Activated effector memory CD4-positive, alpha-beta T cell treated with anti-CD3 and anti-CD28 coated beads, Interleukin-2, amount 50 U/mL, for 16 hours (primary cell): ENCODE measurements at regions not wholly inside any gene's neighbourhood (a gene's known extent, or its start where the extent isn't known, plus 50 kb on each side); places are given as distances from the start of the nearest gene placed in this dataset.
"Not testable (repeated sequence)": the region's sequence is repeated elsewhere in the genome, so short reads cannot be mapped to it uniquely, and the experiment has no call there.

Experiments used
- DNase-seq: peaks from one replicate; pipeline ENCODE4 v3.0.0-alpha.2; 2020

DNA sequence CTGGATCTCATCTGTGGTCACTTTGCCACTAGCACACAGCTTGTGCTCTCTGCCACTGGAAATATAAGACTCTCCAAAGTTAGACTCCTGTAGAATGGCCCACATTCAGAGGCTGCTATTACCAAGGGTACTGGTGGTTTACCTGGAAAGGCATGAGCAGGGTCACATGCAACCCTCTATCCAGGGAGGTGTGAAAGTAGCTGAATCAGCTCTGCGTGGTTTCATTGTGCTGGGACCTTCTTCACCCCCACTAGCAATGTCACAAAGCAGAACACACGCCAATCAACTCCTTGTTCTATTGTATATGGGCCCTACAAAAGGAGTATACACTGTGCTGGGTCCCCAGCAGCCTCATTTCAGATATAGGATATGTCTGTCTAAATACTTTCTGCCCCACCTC, 353.6 kb upstream of the AUTS2 start:
- DNase-seq: no peak

DNA sequence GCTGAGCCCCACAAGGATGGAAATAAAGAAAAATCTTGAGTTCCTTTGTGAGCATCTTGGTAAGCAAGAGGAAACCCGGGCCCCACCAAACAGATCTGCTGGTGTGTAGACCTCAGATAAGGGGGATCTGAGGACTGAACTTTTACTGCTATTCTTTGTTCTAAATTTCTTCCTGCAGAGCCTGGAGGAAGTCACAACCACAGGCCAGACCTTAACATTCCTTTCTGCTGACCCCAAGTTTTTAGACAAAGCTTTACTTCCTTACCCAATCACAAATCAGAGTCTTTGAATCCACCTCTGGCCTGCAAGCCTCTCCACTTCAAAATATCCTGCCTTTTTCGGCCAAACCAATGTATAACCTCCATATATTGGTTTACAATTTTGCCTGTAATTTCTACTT, 352.6 kb upstream of the AUTS2 start:
- DNase-seq: no peak

DNA sequence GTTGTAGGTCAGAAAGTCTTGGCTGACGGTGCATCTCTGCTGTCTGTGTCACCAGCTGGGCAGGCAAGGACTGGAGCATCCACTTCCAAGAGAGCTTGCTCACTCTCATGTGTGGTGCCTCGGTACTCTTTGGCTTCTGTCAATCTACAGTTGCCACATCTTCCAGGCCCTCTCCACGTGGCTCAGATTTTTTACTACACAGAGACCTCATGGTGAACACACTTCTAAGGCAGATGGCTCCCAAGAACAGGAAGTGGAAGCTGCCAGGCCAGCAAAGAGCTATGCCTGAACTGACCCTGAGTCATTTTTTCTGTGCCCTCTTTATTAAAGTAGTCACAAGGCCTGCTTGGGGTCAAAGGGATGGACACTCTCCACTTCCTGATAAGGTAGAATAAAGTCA, 351.5 kb upstream of the AUTS2 start:
- no peak for DNase-seq

DNA sequence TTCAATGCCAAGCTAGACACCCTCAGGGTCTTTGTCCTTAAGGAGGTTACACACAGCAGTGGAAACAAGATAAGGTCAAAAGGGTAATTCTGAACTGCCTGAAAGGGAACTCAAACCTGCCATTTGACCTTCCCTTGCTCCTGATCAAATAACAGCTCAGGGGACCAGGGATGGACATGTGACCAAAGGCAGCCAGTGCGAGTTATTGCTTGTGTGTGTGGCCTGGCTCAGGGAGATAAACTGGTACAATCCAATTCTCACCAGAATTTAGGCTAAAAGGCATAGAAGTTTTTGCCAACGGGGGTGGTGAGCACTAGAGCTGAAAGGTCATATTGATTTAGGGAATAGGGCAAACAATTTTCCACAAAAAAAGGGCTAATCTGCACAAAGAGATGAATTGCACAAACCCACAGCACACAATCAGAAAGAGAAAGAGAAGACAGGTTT, 349.9 kb upstream of the AUTS2 start:
- not testable (repeated sequence) for DNase-seq

DNA sequence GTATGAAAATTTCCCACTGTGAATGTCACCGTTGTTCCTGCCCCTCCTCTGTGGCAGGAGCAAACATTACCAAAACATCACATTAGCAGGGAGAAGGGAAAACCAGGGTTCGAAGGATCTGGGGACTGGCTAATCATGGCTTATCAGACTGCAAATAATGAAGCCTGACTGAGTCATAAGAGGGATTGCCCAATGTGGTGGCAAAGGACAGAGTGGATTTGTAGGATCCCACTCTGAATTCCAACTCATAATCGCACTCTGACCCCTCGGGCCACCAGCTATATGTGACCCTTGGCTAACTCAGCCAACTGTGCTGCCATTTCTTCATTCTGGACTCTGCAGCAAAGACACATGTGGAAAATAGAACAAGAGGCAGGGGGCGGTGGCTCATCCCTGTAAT, 347.3 kb upstream of the AUTS2 start:
- DNase-seq: no peak

DNA sequence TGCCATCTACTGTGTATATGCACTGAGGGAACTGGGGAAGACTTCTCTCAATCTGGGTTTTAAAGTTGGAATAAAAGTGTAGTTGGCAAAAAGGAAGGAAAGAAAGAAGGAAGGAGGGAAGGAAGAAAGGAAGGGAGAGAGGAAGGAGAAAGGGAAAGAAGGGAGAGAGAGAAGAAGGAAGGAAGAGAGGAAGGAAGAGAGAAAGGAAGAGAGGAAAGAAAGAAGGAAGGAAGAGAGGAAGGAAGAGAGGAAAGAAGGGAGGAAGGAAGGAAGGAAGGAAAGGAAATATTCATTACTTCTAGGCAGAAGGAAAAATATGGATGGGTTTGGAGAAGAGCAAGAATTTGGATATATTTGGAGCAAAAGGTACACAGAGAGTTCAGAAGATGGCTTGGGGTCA, 343.6 kb upstream of the AUTS2 start:
- DNase-seq: no peak

DNA sequence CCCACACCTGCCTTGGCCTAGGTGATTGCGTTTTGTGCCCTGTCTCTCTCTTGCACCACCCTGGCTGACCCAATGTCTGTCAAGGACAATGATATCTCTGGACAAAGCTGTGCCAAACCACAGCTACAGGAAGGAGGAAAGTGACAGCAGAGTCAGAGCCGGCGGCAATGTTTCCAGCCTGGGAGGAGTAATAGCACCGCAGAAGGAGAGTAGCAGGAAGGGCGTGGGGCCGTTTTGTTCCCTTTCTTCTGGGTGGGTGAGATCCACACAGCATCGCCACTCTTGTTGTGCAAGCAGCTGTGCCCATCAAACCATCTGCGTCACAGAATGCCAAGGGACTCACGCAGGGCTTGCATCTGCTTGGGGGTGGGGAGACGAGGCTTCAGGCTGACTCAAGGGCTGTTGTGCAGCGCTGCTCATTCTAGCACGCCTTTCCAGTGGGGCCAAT, 341.6 kb upstream of the AUTS2 start:
- no peak for DNase-seq

DNA sequence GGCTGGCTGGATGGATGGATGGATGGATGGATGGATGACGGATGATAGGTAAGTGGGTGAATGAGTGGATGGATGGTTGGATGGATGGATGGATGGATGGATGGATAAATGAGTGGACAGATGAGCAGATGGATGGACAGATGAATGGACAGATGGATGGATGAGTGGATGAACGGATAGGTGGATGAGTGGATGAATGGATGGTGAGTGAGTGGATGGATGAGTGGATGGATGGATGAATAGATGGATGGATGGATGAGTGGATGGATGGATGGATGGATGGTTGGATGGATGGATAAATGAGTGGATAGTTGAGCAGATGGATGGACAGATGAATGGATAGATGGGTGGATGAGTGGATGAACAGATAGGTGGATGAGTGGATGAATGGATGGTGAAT, 340.7 kb upstream of the AUTS2 start:
- DNase-seq: no peak

DNA sequence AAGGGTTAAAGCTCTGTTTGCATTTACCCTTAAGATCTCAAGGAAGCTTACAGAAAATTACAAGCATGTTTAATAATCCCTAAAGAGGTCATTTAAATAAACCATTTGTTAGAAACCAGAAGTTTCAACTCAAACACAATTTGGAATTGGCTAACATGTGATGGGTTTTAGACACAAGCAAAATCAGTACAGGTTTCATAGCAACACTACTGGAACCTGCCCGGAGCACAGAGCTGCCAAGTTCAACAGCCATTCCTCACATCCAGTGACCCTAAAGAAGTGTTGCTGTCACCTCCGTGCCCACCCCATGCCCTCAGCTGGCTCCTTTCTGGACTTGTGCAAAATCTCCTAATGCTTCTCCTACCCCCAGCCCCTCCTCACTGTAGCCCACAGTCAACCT, 338.8 kb upstream of the AUTS2 start:
- DNase-seq: no peak

DNA sequence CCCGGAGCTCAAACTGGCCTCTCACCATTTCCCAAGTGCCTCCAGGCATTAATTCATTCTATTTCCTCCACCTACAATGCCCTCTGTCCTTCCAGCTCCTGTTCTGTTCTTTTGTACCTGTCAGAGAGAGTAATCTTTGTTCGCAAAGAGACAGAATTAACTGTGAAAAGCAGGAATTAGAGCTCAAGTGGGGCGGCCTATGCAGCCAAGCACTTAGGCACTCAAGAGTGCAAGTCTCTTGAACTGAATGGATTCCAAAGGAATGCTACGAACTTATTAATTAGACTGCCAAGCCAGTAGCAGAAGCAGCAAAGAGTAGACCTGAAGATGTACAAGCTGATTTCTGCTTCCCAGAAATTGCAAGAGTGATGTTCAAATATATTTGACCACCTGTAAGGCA, 338.3 kb upstream of the AUTS2 start:
- no peak for DNase-seq

DNA sequence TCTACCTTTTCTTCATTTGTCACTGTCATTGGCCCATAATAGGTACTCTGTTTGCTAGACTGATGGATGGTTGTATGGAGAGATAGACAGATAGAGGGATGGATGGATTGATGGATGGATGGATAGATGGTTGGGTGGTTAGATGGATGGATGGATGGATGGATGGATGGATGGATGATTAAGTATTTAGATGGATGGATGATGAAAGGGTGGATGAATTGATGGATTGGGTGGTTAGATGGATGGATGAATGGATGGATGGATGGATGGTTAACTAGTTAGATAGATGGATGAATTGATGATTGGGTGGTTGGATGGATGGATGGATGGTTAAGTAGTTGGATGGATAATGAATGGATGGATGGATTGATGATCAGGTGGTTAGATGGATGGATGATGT, 334.7 kb upstream of the AUTS2 start:
- no peak for DNase-seq

DNA sequence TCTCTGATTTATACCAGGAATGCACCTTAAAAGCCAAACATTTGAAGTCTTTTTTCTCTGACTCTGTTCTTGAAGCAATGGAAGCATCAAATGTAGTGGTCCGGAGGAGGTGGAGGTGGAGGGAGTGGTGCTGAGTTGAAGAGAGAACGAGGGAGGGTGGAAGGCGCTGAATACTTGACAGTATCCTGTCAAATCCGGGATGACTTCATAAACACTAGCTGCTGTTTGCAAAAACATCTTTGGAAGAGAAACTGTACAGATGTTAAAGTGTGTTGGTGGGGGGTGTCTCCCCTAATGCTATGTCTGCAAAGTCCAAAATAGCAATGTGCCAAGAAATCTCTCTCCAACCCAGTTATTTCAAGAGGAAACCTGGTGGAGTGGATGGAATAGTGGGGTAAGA, 328.5 kb upstream of the AUTS2 start:
- DNase-seq: no peak

DNA sequence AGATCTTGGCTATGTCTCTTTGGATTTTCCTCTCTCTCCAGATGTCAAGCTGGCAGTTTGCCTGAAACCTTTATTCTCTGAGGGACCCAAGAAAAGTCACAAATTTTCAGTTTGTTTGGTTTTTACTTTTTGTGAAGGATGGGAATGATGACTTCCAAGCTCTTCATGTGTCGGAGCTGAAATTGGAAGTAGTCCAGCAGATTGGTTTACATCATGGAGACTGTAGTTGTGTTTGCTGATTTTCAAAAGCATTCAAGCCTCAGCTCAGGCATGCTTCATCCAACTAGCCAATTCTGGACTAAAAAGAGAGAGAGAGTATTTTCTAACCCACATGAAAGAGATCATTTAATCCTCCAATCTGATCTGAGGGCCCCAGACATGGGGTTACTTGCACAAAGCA, 326.2 kb upstream of the AUTS2 start:
- DNase-seq: no peak

DNA sequence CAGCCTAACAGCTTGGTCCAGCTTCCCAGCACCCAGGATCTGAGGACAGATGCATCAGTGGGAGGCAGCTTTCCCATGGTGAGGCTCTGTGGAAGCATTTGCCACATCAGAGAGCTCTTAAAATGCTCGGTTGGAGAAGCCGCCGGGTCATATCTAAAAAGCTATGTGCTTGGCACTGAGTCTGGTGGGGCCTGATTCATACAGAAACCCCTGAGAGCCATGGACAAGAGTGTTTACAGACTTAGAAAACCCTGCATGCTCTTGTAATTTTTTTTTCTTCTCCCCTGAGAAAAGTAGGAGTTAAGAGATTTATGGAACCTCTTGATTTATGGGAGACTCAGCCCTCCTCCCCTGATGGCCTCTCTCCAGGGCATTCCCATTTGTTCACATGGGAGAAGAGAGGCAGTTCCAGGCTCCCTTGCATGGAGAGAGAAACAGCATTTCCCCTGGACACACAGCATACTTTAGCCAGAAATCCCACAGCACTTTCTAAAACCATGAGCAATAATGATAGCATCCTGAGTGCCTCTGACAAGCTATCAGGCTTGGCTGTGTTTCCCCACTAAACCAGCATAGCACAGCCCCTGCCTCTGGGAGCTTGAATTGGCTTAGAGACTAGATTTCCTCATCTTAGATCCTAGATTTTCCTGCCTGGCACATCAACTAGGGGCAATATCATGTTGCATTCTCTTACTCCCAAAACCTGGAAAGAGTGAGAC, 322.1 kb upstream of the AUTS2 start:
- no peak for DNase-seq

DNA sequence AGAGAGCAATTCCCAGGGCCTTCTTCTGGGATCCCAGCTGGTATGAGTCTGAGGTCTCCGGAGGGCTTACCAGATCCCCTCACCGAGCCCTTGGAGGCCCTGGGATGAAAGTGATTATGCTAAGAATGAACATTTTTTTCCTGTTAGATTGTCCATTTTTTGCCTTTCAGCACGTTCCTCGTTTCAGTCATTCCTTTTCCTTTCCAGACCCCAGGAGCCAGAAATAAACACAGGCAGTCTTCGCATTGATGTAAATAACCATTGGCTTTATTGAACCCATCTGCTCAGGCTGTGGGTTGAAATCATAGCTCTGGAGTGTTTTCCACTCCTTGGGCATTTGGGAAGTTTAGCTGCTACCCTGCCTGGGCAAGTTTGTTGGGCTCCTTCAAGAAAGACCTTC, 320.9 kb upstream of the AUTS2 start:
- DNase-seq: no peak

DNA sequence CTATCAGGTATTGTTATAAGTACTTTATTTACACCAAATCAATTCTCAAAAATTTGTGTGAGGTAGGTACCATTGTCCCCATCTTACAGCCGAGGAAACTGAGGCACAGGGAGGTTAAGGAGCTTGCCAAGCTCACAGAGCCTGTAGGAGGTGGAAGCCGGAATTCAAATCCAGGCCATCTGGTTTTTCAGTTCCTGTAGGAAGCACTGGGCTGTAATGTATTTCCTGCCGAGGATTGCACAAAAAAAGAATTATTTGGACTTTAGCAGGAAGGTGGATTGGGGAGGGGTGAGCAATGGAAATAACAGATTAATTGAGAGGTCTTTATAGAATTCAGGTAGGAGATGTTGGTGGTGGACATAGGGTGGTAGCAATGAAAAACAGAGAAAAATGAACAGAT, 315.3 kb upstream of the AUTS2 start:
- DNase-seq: no peak

DNA sequence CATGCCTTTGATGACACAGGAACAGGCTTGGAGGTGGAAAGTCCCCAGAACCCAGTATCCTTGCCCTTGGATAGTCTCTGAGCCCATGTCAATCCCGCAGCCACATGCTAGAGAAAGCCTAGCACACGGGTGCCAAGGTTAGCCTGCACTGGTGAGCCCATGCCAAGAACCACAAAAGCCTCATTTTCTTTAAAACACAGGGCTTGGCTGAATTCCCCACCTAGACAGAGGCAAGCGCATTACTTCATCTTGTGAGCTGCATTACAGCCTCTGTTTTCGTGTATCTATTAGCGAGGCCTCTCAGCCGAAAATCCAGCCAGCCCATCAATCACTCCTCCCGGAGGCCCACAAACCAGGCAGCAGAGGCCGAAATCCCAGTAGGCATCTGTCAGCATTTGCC, 314.9 kb upstream of the AUTS2 start:
- DNase-seq: no peak

DNA sequence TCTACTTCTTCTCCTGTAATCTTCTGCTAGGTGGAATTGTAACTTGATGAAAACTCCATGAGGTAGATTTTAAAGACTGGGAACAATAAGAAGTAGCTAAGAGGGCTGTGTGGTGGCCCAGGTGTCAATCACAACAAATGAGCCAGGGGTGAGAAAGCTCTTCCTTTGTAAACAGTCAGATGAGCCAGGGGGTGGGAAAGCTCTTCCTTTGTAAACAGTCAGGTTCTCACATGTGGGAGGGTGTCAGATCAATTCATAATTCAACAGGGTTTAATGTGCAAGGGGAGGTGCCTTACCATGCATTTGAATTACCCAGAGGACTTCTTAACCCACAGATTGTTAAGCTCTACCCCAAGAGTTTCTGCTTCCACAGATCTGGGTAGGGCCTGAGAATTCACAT, 312.4 kb upstream of the AUTS2 start:
- DNase-seq: no peak

DNA sequence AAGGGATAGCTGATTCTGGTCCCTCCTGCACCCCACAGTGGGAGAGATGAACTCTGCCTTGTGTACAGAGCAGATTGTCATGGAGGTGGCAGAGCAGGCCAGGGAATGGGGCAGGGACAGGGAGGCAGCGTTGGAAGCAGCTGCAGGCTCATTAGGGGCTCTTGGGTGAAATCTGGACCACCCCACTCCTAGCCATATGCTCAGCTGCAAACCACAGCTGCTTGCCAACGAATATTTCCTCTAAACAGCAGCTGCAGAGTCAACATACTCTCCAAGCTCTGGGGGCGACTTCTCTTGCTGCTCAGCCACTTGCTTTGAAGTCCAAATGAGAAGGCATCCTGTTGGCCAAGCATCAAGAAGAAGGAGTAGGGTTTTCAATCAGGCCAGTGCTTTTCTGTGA, 302.3 kb upstream of the AUTS2 start:
- DNase-seq: no peak

DNA sequence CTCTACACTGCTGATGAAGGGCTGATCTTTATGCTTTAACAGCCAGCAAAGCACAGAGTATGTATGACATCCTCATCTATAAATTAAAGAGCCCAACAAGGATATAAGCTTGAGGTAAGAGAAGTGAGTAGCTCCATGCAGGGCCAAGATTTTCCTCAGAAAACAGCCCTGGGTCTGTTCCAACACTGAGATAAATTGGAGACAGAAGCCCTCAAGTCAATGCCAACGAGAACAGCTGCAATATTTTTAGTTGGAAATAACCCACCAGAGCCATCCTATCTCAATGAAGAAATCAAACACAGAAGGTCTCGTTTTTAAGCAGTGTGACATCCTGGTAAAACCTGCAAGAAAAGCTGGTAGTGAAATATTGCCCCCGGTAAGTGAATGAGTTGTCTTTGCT, 297.0 kb upstream of the AUTS2 start:
- DNase-seq: no peak

DNA sequence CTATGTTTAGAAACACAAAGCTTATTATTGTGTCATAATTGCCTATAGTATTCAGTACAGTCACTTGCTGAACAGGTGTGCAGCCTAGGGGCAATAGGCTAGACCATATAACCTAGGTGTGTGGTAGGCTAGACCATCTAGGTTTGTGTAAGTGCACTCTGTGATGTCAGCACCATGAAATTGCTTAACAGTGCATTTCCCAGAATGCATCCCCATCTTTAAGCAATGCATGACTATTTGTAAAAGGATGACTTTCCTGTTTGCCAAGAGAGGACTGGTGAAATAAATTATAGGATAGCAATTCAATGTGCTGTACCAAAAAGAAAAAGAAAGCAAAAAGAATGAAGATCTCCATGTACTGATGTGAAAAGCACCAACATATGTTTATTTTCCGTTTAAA, 288.7 kb upstream of the AUTS2 start:
- no peak for DNase-seq

DNA sequence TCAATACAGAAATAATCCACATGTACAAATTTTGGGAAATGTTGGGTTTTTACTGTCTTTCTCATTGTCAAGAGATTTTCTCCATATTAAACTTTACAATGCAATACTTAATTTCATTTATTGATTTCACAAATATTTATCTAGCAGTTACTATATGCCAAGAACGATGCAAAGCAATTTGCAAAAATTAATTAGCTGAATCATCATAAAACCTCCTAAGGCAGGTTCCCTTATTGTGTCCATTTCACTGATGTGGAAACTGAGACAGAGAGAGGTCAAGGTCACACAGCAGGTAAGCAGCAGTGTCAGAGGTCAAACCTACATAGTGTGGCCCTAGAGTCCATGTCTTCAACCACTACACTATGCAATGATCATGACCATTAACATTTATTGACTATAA, 286.8 kb upstream of the AUTS2 start:
- no peak for DNase-seq

DNA sequence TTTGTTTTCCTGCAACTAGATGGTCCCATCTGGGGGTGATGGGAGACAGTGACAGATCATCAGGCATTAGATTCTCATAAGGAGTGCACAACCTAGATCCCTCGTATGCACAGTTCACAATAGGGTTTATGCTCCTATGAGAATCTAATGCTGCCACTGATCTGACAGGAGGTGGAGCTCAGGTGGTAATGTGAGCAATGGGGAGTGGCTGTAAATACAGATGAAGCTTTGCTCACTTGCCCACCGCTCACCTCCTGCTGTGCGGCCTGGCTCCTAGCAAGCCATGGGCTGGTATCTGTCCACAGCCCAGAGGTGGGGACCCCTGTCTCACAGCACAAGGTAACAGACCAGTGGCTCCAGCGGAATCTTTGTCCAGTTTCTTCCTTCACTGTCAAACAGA, 284.4 kb upstream of the AUTS2 start:
- not testable (repeated sequence) for DNase-seq

DNA sequence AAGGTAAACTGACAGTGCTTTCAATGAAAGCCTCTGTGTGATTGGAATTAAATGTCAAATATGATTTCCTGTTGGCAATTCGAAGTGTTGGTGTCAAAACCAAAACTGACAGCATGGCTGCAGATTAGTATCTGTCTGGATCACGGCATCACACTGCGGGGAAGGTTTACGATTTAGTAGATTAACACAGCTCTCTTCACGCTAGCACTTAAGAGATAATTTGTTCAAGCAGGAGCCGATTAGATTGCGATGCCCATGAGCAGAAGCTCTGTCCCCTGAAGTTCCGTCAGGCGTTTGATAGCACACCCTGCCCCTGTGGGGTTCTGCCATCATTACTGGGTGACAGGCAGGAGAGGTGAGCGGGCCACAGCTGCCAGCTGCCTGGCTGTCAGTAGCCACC, 279.5 kb upstream of the AUTS2 start:
- no peak for DNase-seq

DNA sequence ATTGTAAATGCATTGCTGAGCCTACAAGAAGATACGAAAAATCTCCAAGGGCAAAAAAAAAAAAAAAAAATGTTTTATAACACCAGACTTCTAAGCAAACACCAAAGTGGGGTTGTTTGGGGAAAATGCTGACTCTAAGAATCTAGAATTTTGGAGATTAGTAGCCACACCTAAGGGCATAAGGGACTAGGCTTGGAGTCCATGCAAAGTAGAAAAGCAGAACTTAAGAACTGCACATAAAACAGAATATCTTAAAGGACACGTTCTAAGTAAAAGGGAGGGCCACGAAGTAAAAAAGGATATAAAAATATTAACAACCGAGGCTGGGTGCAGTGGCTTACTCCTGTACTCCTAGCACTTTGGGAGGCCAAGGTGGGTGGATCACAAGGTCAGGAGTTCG, 269.8 kb upstream of the AUTS2 start:
- no peak for DNase-seq

DNA sequence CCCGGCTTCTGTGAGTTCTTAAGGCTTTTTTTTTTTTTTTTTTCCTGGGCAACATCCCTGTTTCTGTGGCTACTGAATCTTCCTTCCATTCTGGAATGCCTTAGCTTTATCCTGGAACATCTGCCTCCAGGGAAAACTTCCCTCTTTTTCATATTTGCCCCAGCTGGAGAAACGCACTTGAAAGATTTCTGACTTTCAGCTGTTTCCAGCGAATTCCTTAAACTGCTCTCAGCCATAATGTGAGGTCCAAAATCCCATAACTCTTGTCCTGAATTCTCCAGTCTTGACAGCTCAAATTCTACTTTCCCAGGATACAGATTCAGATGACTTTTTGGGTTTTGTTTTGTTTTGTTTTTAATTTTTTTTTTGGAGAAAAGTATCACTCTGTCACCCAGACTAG, 263.6 kb upstream of the AUTS2 start:
- DNase-seq: no peak
